ENCODE measurements at regions not wholly inside any gene's neighbourhood (a gene's known extent, or its start where the extent isn't known, plus 50 kb on each side); places are given as distances from the start of the nearest gene placed in this dataset.

DNA sequence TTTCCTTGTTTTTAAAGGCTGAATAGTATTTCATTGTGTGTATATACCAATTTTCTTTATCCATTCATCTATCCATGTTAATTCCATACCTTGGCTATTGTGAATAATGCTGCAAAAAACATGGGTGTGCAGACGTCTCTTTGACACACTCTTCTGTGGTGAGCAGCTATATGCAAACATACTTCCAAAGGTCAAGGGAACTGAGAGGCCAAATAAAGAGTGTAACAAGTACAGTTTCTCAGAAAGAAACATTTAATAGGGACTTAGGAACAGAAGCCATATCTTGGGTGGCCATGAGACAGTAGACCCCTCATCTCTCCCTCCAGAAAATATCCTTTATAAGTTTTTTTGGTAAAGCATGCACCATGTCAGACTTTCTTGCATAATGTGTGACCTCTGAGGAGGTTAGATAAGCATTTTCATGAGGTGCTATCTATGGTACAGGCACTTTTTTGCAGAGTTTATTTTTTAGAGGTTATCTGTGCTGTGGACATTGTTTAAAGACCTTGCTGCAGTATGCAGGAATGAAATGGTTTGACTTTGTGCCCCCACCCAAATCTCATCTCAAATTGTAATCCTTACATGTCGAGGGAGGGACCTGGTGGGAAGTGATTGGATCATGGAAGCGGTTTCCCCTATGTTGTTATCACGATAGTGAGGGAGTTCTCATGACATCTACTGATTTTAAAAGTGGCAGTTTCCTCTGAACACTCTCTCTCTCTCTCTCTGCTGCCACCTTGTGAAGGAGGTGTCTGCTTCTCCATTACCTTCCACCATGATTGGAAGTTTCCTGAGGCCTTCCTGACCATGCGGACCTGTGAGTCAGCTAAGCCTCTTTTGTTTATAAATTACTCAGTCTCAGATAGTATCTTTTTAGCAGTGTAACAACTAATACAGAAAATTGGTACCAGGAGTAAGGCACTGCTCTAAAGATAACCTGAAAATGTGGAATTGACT is 1202.3 kb downstream of the GALC start:
- no peak overlapping the region for H3K4me3 Mint-ChIP-seq (ENCODE audit: unreplicated experiment)
- no peaks in the 10 kb centered on the region for H3K27me3 Mint-ChIP-seq (ENCODE audit: unreplicated experiment)
- no peaks in the 10 kb centered on the region for H3K36me3 Mint-ChIP-seq (ENCODE audit: unreplicated experiment)
- no peak for DNase-seq
- no peak overlapping the region for H3K27ac Mint-ChIP-seq (ENCODE audit: unreplicated experiment)
- peaks cover 6% of the 10 kb centered on the region for H3K4me1 Mint-ChIP-seq (ENCODE audit: low read depth, unreplicated experiment)
- H3K9me3 Mint-ChIP-seq (ENCODE audit: unreplicated experiment): no peaks in the 10 kb centered on the region
- TF ChIP-seq, protein P1, sequence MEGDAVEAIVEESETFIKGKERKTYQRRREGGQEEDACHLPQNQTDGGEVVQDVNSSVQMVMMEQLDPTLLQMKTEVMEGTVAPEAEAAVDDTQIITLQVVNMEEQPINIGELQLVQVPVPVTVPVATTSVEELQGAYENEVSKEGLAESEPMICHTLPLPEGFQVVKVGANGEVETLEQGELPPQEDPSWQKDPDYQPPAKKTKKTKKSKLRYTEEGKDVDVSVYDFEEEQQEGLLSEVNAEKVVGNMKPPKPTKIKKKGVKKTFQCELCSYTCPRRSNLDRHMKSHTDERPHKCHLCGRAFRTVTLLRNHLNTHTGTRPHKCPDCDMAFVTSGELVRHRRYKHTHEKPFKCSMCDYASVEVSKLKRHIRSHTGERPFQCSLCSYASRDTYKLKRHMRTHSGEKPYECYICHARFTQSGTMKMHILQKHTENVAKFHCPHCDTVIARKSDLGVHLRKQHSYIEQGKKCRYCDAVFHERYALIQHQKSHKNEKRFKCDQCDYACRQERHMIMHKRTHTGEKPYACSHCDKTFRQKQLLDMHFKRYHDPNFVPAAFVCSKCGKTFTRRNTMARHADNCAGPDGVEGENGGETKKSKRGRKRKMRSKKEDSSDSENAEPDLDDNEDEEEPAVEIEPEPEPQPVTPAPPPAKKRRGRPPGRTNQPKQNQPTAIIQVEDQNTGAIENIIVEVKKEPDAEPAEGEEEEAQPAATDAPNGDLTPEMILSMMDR (IDR thresholded peaks at IDR 0.05; ENCODE audit: partially characterized antibody, unreplicated experiment): no peak

DNA sequence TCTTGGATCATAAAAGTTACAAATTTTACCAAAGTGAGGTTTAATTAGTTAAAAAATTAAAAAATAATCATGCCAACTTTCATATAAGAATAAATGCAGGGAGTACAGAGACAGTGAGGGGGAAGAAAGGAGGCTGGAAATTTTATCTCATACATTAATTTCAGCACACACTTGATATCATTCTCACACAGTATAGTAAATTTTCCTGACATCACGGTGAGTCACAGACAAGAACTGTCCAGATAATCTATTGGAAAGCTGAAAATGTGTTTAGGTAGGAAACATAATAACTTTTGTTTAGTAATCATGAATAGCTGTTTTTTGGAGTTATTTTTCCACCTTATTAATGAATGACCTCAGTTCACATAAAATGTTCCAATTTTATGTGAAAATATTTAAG is 1204.8 kb downstream of the GALC start:
- Mint-ChIP-seq H3K9me3 (ENCODE audit: unreplicated experiment) (no peaks in the 10 kb centered on the region), H3K4me1 (ENCODE audit: low read depth, unreplicated experiment) (peaks cover 6% of the 10 kb centered on the region), H3K36me3 (ENCODE audit: unreplicated experiment) (no peaks in the 10 kb centered on the region), H3K27me3 (ENCODE audit: unreplicated experiment) (no peaks in the 10 kb centered on the region), H3K27ac (ENCODE audit: unreplicated experiment) (peak overlapping the region; percentile 65), H3K4me3 (ENCODE audit: unreplicated experiment) (no peak overlapping the region)
- no peak for DNase-seq
- TF ChIP-seq, protein P1 (IDR thresholded peaks at IDR 0.05; ENCODE audit: partially characterized antibody, unreplicated experiment): no peak

DNA sequence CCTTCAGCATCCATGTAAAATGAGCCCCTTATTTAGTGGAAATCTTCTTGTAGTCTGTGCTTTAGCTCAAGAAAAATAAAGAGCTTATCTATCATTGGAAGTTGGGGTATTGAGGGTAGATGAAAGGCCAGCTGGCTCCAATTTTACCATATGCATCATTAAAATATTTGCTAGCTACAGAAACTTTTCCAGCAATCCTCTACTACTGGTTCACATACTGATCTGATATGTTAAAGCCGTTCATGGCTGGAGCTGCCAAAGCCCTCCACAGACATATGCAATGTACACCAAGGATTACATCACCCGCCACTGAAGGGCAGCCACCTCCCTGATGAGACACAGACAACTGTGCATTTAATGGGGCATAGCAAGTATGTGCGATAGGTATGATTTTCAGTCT is 1205.3 kb downstream of the GALC start:
- H3K36me3 Mint-ChIP-seq (ENCODE audit: unreplicated experiment): no peaks in the 10 kb centered on the region
- H3K4me1 Mint-ChIP-seq (ENCODE audit: low read depth, unreplicated experiment): peaks cover 6% of the 10 kb centered on the region
- peak; percentile 40 for DNase-seq
- peak overlapping the region; percentile 65 for H3K27ac Mint-ChIP-seq (ENCODE audit: unreplicated experiment)
- no peak overlapping the region for H3K4me3 Mint-ChIP-seq (ENCODE audit: unreplicated experiment)
- no peaks in the 10 kb centered on the region for H3K27me3 Mint-ChIP-seq (ENCODE audit: unreplicated experiment)
- no peaks in the 10 kb centered on the region for H3K9me3 Mint-ChIP-seq (ENCODE audit: unreplicated experiment)
- TF ChIP-seq, protein P1 (IDR thresholded peaks at IDR 0.05; ENCODE audit: partially characterized antibody, unreplicated experiment): no peak

DNA sequence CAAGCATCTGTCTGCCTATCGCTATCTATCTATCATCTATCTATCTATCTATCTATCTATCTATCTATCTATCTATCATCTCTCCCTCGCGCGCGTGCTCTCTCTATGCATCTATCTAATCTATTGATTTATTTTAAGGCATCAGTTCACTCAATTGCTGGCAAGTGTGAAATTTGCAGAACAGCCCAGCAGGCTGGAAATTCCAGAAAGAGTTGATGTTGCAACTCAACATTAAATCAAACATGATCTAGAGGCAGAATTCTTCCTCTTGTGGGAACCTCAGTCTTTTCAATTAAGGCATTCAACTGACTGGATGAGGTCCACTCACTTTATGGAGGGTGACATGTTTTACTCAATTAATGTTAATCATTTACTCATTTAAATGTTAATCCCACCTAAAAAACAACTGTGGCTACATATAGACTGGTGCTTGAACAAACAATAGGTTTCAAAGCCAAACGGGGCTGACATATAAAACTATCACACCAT is 1210.8 kb downstream of the GALC start:
- no peak for DNase-seq
- Mint-ChIP-seq H3K27ac (ENCODE audit: unreplicated experiment) (no peak overlapping the region), H3K27me3 (ENCODE audit: unreplicated experiment) (no peaks in the 10 kb centered on the region), H3K4me3 (ENCODE audit: unreplicated experiment) (no peak overlapping the region), H3K4me1 (ENCODE audit: low read depth, unreplicated experiment) (no peaks in the 10 kb centered on the region), H3K36me3 (ENCODE audit: unreplicated experiment) (no peaks in the 10 kb centered on the region), H3K9me3 (ENCODE audit: unreplicated experiment) (no peaks in the 10 kb centered on the region)
- TF ChIP-seq, protein P1 (IDR thresholded peaks at IDR 0.05; ENCODE audit: partially characterized antibody, unreplicated experiment): no peak

Data from glutamatergic neuron (in vitro differentiated cells).